ENCODE measurements at regions not wholly inside any gene's neighbourhood (a gene's known extent, or its start where the extent isn't known, plus 50 kb on each side); places are given as distances from the start of the nearest gene placed in this dataset.

GRCh38 chr2:198325359-198325758 lies 521.0 kb downstream of the PLCL1 start (continued):
- no peak for TF ChIP-seq ZSCAN18 (CRISPR knock-in tag; IDR thresholded peaks at IDR 0.05)
- no peak for TF ChIP-seq HMGXB4 (CRISPR knock-in tag; IDR thresholded peaks at IDR 0.05)
- no peak for TF ChIP-seq E2F1 (CRISPR knock-in tag; IDR thresholded peaks at IDR 0.05)
- no peak for TF ChIP-seq ZNF317 (CRISPR knock-in tag; IDR thresholded peaks at IDR 0.05; ENCODE audit: borderline replicate concordance, low read depth)
- TF ChIP-seq ATF2 (CRISPR knock-in tag; IDR thresholded peaks at IDR 0.05; ENCODE audit: borderline replicate concordance, low read depth) = no peak
- no peak for TF ChIP-seq FOXJ3 (CRISPR knock-in tag; IDR thresholded peaks at IDR 0.05; ENCODE audit: borderline replicate concordance)
- no peak for TF ChIP-seq MYBL2 (CRISPR knock-in tag; IDR thresholded peaks at IDR 0.05)
- TF ChIP-seq GRHL2 (CRISPR knock-in tag; IDR thresholded peaks at IDR 0.05; ENCODE audit: insufficient replicate concordance, severe bottlenecking) = no peak
- TF ChIP-seq ZNF219 (CRISPR knock-in tag; IDR thresholded peaks at IDR 0.05; ENCODE audit: borderline replicate concordance) = no peak
- TF ChIP-seq NFE2L1 (CRISPR knock-in tag; IDR thresholded peaks at IDR 0.05) = no peak
- TF ChIP-seq SMAD3 (CRISPR knock-in tag; IDR thresholded peaks at IDR 0.05; ENCODE audit: borderline replicate concordance) = no peak
- no peak for TF ChIP-seq ATF6 (CRISPR knock-in tag; IDR thresholded peaks at IDR 0.05)
- TF ChIP-seq ZNF396 (CRISPR knock-in tag; IDR thresholded peaks at IDR 0.05; ENCODE audit: borderline replicate concordance) = no peak

- Mint-ChIP-seq H3K9me3 (no peaks in the 10 kb centered on the region), H3K27ac (no peak overlapping the region), H3K36me3 (no peaks in the 10 kb centered on the region), H3K4me3 (no peak overlapping the region), H3K27me3 (ENCODE audit: low read depth) (no peaks in the 10 kb centered on the region), H3K4me1 (peaks cover 13% of the 10 kb centered on the region)
- CTCF ChIA-PET = interaction anchor here (1.7 kb wide), 1 partner anchor 9 kb away, joined by 4 read pairs; no protein-coding TSS in a partner anchor
- ATAC-seq = no peak
- POLR2A ChIA-PET = no interaction called here
- no peak for TF ChIP-seq MYBL2 (CRISPR knock-in tag; IDR thresholded peaks at IDR 0.05)
- no peak for TF ChIP-seq ZSCAN18 (CRISPR knock-in tag; IDR thresholded peaks at IDR 0.05)
- TF ChIP-seq CREB1 (CRISPR knock-in tag; IDR thresholded peaks at IDR 0.05) = no peak
- TF ChIP-seq NR2C2 (CRISPR knock-in tag; IDR thresholded peaks at IDR 0.05) = no peak
- no peak for TF ChIP-seq ZNF232 (CRISPR knock-in tag; IDR thresholded peaks at IDR 0.05)
- DNase-seq (ENCODE audit: low spot score) = no peak
These were observed 519.7 kb downstream of the PLCL1 start for GRCh38 chr2:198324071-198324470.

All from WTC11 (cell line).